DND-41 (cell line): ENCODE measurements at regions not wholly inside any gene's neighbourhood (a gene's known extent, or its start where the extent isn't known, plus 50 kb on each side); places are given as distances from the start of the nearest gene placed in this dataset.
"Not testable (repeated sequence)": the region's sequence is repeated elsewhere in the genome, so short reads cannot be mapped to it uniquely, and the experiment has no call there.

Experiments used
- EZH2 ChIP-seq: IDR thresholded peaks from 3 replicates; pipeline ENCODE4 v1.6.1; 2012; ENCODE audit warnings: borderline replicate concordance, low read depth, mild to moderate bottlenecking, moderate library complexity, low read length, inconsistent platforms; ENCODE audit not compliant: severe bottlenecking
- TF ChIP-seq, protein P1 (sequence below): IDR thresholded peaks from 2 replicates; pipeline ENCODE4 v1.5.1; 2012; ENCODE audit warnings: borderline replicate concordance, low read length, moderate library complexity, mild to moderate bottlenecking; ENCODE audit not compliant: poor library complexity, severe bottlenecking; ENCODE audit errors: extremely low read depth

DNA sequence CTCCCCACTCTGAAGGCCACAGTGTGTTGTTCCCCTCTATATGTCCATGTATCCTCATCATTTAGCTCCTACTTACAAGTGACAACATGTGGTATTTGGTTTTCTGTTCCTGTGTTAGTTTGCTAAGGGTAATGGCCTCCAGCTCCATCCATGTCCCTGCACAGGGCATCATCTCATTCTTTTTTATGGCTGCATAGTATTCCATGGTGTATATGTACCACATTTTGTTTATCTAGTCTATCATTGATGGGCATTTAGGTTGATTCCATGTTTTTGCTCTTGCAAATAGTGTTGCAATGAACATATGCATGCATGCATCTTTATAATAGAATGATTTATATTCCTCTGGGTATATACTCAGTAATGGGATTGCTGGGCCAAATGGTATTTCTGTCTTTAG lies 135.8 kb upstream of the ELL2 start:
- TF ChIP-seq, protein P1, sequence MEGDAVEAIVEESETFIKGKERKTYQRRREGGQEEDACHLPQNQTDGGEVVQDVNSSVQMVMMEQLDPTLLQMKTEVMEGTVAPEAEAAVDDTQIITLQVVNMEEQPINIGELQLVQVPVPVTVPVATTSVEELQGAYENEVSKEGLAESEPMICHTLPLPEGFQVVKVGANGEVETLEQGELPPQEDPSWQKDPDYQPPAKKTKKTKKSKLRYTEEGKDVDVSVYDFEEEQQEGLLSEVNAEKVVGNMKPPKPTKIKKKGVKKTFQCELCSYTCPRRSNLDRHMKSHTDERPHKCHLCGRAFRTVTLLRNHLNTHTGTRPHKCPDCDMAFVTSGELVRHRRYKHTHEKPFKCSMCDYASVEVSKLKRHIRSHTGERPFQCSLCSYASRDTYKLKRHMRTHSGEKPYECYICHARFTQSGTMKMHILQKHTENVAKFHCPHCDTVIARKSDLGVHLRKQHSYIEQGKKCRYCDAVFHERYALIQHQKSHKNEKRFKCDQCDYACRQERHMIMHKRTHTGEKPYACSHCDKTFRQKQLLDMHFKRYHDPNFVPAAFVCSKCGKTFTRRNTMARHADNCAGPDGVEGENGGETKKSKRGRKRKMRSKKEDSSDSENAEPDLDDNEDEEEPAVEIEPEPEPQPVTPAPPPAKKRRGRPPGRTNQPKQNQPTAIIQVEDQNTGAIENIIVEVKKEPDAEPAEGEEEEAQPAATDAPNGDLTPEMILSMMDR: not testable (repeated sequence)
- not testable (repeated sequence) for TF ChIP-seq EZH2
